Astrocyte (in vitro differentiated cells and primary cell): ENCODE measurements at regions not wholly inside any gene's neighbourhood (a gene's known extent, or its start where the extent isn't known, plus 50 kb on each side); places are given as distances from the start of the nearest gene placed in this dataset.

ENCODE experiments used
- DNase-seq: peaks from one replicate; pipeline ENCODE4 v3.0.0-alpha.2; 2010; ENCODE audit warnings: low read depth
- FAIRE-seq: peaks from 2 replicates; lab custom pipeline; 2011; peaks lifted over from hg19 to GRCh38; lab: Jason Lieb, UNC
- H2AFZ ChIP-seq: 2 replicates; pipeline ENCODE4 v1.6.0; 2012; ENCODE audit warnings: low read depth, low read length, inconsistent platforms
- H3K27ac ChIP-seq: 2 replicates; pipeline ENCODE4 v1.5.1; 2011; ENCODE audit warnings: low read depth, low read length, inconsistent platforms
- H3K27me3 ChIP-seq: 2 replicates; pipeline ENCODE4 v1.6.0; 2011; ENCODE audit warnings: low read length, inconsistent platforms; ENCODE audit not compliant: insufficient read depth
- H3K36me3 ChIP-seq: 2 replicates; pipeline ENCODE4 v1.5.1; 2011; ENCODE audit warnings: low read length, inconsistent platforms; ENCODE audit not compliant: insufficient read depth
- H3K4me1 ChIP-seq: 2 replicates; pipeline ENCODE4 v1.5.1; 2011; ENCODE audit warnings: low read length, inconsistent platforms; ENCODE audit not compliant: insufficient read depth
- H3K4me2 ChIP-seq: 2 replicates; pipeline ENCODE4 v1.6.0; 2012; ENCODE audit warnings: low read length, inconsistent platforms
- H3K4me3 ChIP-seq: 2 replicates; pipeline ENCODE4 v1.5.1; 2011; ENCODE audit warnings: low read depth, mild to moderate bottlenecking, low read length, inconsistent platforms; ENCODE audit not compliant: insufficient read depth
- H3K79me2 ChIP-seq: 2 replicates; pipeline ENCODE4 v1.6.0; 2012; ENCODE audit warnings: mild to moderate bottlenecking, low read length, inconsistent platforms; ENCODE audit not compliant: insufficient read depth
- H3K9ac ChIP-seq: 2 replicates; pipeline ENCODE4 v1.6.0; 2012; ENCODE audit warnings: mild to moderate bottlenecking, low read length, inconsistent platforms
- H3K9me3 ChIP-seq: 2 replicates; pipeline ENCODE4 v1.5.1; 2012; ENCODE audit warnings: low read depth, mild to moderate bottlenecking, low read length, inconsistent platforms; ENCODE audit not compliant: insufficient read depth
- H4K20me1 ChIP-seq: 2 replicates; pipeline ENCODE4 v1.6.0; 2012; ENCODE audit warnings: low read length, inconsistent platforms; ENCODE audit not compliant: insufficient read depth
- H3K27ac Mint-ChIP-seq: one replicate; pipeline ENCODE4 v1.8.0; 2021; ENCODE audit warnings: mild to moderate bottlenecking, mixed read lengths; ENCODE audit not compliant: unreplicated experiment
- H3K27me3 Mint-ChIP-seq: one replicate; pipeline ENCODE4 v1.8.0; 2021; ENCODE audit warnings: low read depth, mixed read lengths; ENCODE audit not compliant: unreplicated experiment
- H3K36me3 Mint-ChIP-seq: one replicate; pipeline ENCODE4 v1.8.0; 2021; ENCODE audit warnings: low read depth, mixed read lengths; ENCODE audit not compliant: unreplicated experiment
- H3K4me1 Mint-ChIP-seq: one replicate; pipeline ENCODE4 v1.8.0; 2021; ENCODE audit warnings: low read depth, mixed read lengths; ENCODE audit not compliant: unreplicated experiment
- H3K4me3 Mint-ChIP-seq: one replicate; pipeline ENCODE4 v1.8.0; 2021; ENCODE audit warnings: mild to moderate bottlenecking, moderate library complexity, mixed read lengths; ENCODE audit not compliant: unreplicated experiment
- H3K9me3 Mint-ChIP-seq: one replicate; pipeline ENCODE4 v1.8.0; 2021; ENCODE audit warnings: mild to moderate bottlenecking, mixed read lengths; ENCODE audit not compliant: unreplicated experiment
- CTCF ChIP-seq: IDR thresholded peaks from 2 replicates; pipeline ENCODE4 v1.5.1; 2011; ENCODE audit warnings: low read depth, mild to moderate bottlenecking, inconsistent platforms, low read length, moderate library complexity; ENCODE audit not compliant: insufficient read depth
- EZH2 ChIP-seq: IDR thresholded peaks from 2 replicates; pipeline ENCODE4 v1.6.1; 2012; ENCODE audit warnings: mild to moderate bottlenecking, low read length, inconsistent platforms; ENCODE audit not compliant: insufficient read depth

- Histone ChIP-seq H3K9ac (no peak overlapping the region), H3K4me2 (no peak overlapping the region), H3K27me3 (no peaks in the 10 kb centered on the region), H3K36me3 (no peaks in the 10 kb centered on the region), H3K27ac (no peak overlapping the region), H3K4me1 (peaks cover 11% of the 10 kb centered on the region), H3K4me3 (no peak overlapping the region), H2AFZ (no peak overlapping the region), H3K9me3 (no peaks in the 10 kb centered on the region), H3K79me2 (no peaks in the 10 kb centered on the region), H4K20me1 (no peaks in the 10 kb centered on the region)
- DNase-seq (no peak), FAIRE-seq (no peak)
- Mint-ChIP-seq H3K27me3 (no peaks in the 10 kb centered on the region), H3K4me1 (peaks cover 11% of the 10 kb centered on the region), H3K4me3 (no peak overlapping the region), H3K36me3 (no peaks in the 10 kb centered on the region), H3K9me3 (no peaks in the 10 kb centered on the region), H3K27ac (no peak overlapping the region)
- TF ChIP-seq CTCF, result no peak
- TF ChIP-seq EZH2, result no peak
Observed at GRCh38 chrX:150203248-150203645, 159.9 kb upstream of the MAMLD1 start.

GRCh38 chrX:150205011-150205410, 158.1 kb upstream of the MAMLD1 start:
- no peak overlapping the region for H2AFZ ChIP-seq
- H3K9ac ChIP-seq, result no peak overlapping the region
- H3K36me3 ChIP-seq, result no peaks in the 10 kb centered on the region
- TF ChIP-seq EZH2 (no peak), CTCF (no peak)
- H3K36me3 Mint-ChIP-seq, result no peaks in the 10 kb centered on the region
- DNase-seq (no peak), FAIRE-seq (no peak)
- no peak overlapping the region for H3K27ac Mint-ChIP-seq
- H3K9me3 Mint-ChIP-seq, result no peaks in the 10 kb centered on the region
- peaks cover 11% of the 10 kb centered on the region for H3K4me1 Mint-ChIP-seq
- H3K79me2 ChIP-seq, result no peaks in the 10 kb centered on the region
- no peak overlapping the region for H3K4me3 Mint-ChIP-seq
- no peak overlapping the region for H3K4me3 ChIP-seq
- no peak overlapping the region for H3K27ac ChIP-seq
- H3K4me2 ChIP-seq, result no peak overlapping the region
- no peaks in the 10 kb centered on the region for H4K20me1 ChIP-seq
- no peaks in the 10 kb centered on the region for H3K27me3 ChIP-seq
- no peaks in the 10 kb centered on the region for H3K27me3 Mint-ChIP-seq
- peaks cover 11% of the 10 kb centered on the region for H3K4me1 ChIP-seq
- no peaks in the 10 kb centered on the region for H3K9me3 ChIP-seq

GRCh38 chrX:150207733-150208132, 155.4 kb upstream of the MAMLD1 start:
- Histone ChIP-seq H3K36me3 (no peaks in the 10 kb centered on the region), H2AFZ (no peak overlapping the region), H3K4me1 (peaks cover 6% of the 10 kb centered on the region), H3K9ac (no peak overlapping the region), H3K79me2 (no peaks in the 10 kb centered on the region), H3K27me3 (no peaks in the 10 kb centered on the region), H3K9me3 (no peaks in the 10 kb centered on the region), H3K27ac (no peak overlapping the region), H4K20me1 (no peaks in the 10 kb centered on the region), H3K4me3 (no peak overlapping the region), H3K4me2 (no peak overlapping the region)
- no peak overlapping the region for H3K4me3 Mint-ChIP-seq
- H3K4me1 Mint-ChIP-seq, result peaks cover under 1% of the 10 kb centered on the region
- TF ChIP-seq EZH2 (no peak), CTCF (no peak)
- H3K27ac Mint-ChIP-seq, result no peak overlapping the region
- no peaks in the 10 kb centered on the region for H3K9me3 Mint-ChIP-seq
- FAIRE-seq (peak; percentile 52), DNase-seq (no peak)
- no peaks in the 10 kb centered on the region for H3K36me3 Mint-ChIP-seq
- H3K27me3 Mint-ChIP-seq, result peaks cover 2% of the 10 kb centered on the region
